Aorta (tissue), 5 donors: ENCODE measurements at regions not wholly inside any gene's neighbourhood (a gene's known extent, or its start where the extent isn't known, plus 50 kb on each side); places are given as distances from the start of the nearest gene placed in this dataset.

Experiments used
- ATAC-seq: fragments of 200-7000 bp; cut with Tn5 transposase; one replicate; pipeline ENCODE4 v1.9.1; 2022; ENCODE audit warnings: moderate library complexity; ENCODE audit not compliant: low FRiP score
- DNase-seq, 2 donors: peaks; one replicate each; pipeline ENCODE4 v3.0.0-alpha.2; 2020
- H3K27ac ChIP-seq, 2 donors: one replicate each; pipeline ENCODE4 v1.5.1; 2013; ENCODE audit warnings: low read length in 2 of 2, mild to moderate bottlenecking in 2 of 2, moderate library complexity in 2 of 2, control low read depth in 1 of 2, inconsistent platforms in 1 of 2, low read depth in 1 of 2
- H3K27me3 ChIP-seq, 2 donors: one replicate each; pipeline ENCODE4 v1.6.1; 2013; ENCODE audit warnings: control low read depth in 1 of 2, low read length in 1 of 2, mild to moderate bottlenecking in 1 of 2, moderate library complexity in 1 of 2; ENCODE audit not compliant: insufficient read depth in 2 of 2, control insufficient read depth in 1 of 2
- H3K36me3 ChIP-seq, 2 donors: one replicate each; pipeline ENCODE4 v1.6.1; 2013; ENCODE audit warnings: control low read depth in 1 of 2, low read length in 1 of 2, mild to moderate bottlenecking in 1 of 2; ENCODE audit not compliant: insufficient read depth in 2 of 2, control insufficient read depth in 1 of 2
- H3K4me1 ChIP-seq, 2 donors: one replicate each; pipeline ENCODE4 v1.6.1; 2013; ENCODE audit warnings: low read length in 2 of 2, control low read depth in 1 of 2, mild to moderate bottlenecking in 1 of 2, moderate library complexity in 1 of 2; ENCODE audit not compliant: insufficient read depth in 2 of 2, control insufficient read depth in 1 of 2
- H3K4me3 ChIP-seq, 2 donors: one replicate each; pipeline ENCODE4 v1.5.1; 2013; ENCODE audit warnings: low read length in 2 of 2, control low read depth in 1 of 2, mild to moderate bottlenecking in 1 of 2
- H3K9me3 ChIP-seq: one replicate; pipeline ENCODE4 v1.6.1; 2013; ENCODE audit warnings: mild to moderate bottlenecking, low read length; ENCODE audit not compliant: control insufficient read depth
- WGBS, 2 donors: extraction: QIAGEN DNeasy Blood & Tissue Kit; methylation state at CpG; one replicate each; pipeline ENCODE4 v1.1.7; 2013; 5-methylcytosine and 5-hydroxymethylcytosine counted together
- intact Hi-C, 2 donors: fragments of 100-400 bp; cut with DNase I; formaldehyde crosslinking; loops; one replicate each; pipeline versions ENCODE4 v1.14.2 to v1.15.0; 2022
- donor health status: healthy with polysubstance abuse.
- donor health status: Bipolar disorder and iron deficiency.
- donor health status: DM: no; HTN: no; CAD: no.
- donor health status: DM: no; HTN: no; CAD: no.
- donor health status: DM: yes; HTN: yes; CAD: no.

DNA sequence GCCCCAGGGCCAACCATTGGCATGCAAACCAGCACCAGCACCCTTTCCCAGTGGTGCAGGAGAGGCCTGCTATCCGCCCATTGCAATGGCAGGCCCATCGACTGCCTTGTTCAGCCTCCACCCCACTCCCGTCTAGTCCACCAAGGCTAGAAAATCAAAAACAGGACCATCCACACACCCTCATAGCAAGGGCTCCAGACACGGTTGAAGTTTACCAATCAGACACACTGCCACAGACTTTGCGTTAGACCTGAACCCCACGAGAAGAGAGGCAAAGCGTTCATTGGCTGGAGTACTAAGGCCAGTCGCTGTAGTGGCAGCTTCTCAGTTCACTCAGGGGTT is 95.3 kb upstream of the TEX51 start:
- intact Hi-C loops = no loop called here
- Histone ChIP-seq H3K27me3 (no peaks in the 10 kb centered on the region), H3K27ac (no peak overlapping the region), H3K4me3 (no peak overlapping the region), H3K4me1 (no peaks in the 10 kb centered on the region), H3K36me3 (no peaks in the 10 kb centered on the region), H3K9me3 (no peaks in the 10 kb centered on the region)
- ATAC-seq (no peak), DNase-seq (no peak)
- 84 to 85% methylated on average over 8 of the region's 8 CpGs for WGBS, 2 donors

GRCh38 chr2:126804347-126804746 is 94.3 kb upstream of the TEX51 start:
- Histone ChIP-seq H3K4me3 (no peak overlapping the region), H3K27me3 (no peaks in the 10 kb centered on the region), H3K4me1 (no peaks in the 10 kb centered on the region), H3K36me3 (no peaks in the 10 kb centered on the region), H3K9me3 (no peaks in the 10 kb centered on the region), H3K27ac (no peak overlapping the region)
- ATAC-seq (no peak), DNase-seq (no peak)
- intact Hi-C loops = no loop called here
- 93% methylated on average over 17 of the region's 17 CpGs for WGBS, 2 donors

DNA sequence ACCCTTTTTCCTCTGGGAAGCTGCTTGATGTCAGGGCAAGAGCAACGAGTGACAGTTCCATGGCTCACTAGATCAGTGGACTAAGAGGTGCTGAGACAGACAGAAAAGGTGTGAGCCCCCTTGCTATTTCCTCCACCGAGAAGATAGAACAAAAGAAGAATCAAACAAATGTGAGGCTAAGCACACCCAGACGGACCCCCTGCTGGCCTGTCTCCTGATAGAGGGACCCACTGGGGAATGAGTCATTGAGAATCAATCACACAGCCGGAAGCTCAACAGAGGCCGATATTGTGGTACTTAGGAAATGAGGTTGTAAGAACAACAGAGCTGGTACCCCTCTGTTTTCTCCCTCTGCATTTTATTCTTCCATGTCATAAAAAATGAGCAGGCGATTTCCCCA is 89.8 kb upstream of the TEX51 start:
- intact Hi-C loops = no loop called here
- 37 to 44% methylated on average over 6 of the region's 6 CpGs for WGBS, 2 donors
- DNase-seq = no peak
- Histone ChIP-seq H3K4me1 (no peaks in the 10 kb centered on the region), H3K36me3 (no peaks in the 10 kb centered on the region), H3K4me3 (no peak overlapping the region), H3K9me3 (no peaks in the 10 kb centered on the region), H3K27me3 (no peaks in the 10 kb centered on the region), H3K27ac (no peak overlapping the region)
- no peak for ATAC-seq

- Histone ChIP-seq H3K4me1 (no peaks in the 10 kb centered on the region), H3K27me3 (no peaks in the 10 kb centered on the region), H3K36me3 (no peaks in the 10 kb centered on the region), H3K4me3 (no peak overlapping the region), H3K9me3 (no peaks in the 10 kb centered on the region), H3K27ac (no peak overlapping the region)
- intact Hi-C loops = no loop called here
- no peak for ATAC-seq
- no peak for DNase-seq
- 70 to 78% methylated on average over 7 of the region's 7 CpGs for WGBS, 2 donors
Measured at GRCh38 chr2:126809340-126809739, 89.3 kb upstream of the TEX51 start.

DNA sequence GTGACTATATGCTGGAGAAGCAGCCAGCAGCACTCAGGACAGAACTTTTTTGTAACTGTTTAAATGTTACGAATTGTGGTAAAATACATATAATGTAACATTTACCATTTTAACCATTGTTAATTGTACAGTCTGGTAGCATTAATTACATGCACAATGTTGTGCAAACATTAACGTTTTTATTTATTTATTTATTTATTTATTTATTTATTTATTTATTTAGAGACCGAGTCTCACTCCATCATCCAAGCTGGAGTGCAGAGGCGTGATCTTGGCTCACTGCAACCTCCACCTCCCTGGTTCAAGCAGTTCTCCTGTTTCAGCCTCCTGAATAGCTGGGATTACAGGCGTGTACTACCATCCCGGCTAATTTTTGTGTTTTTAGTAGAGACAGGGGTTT is 88.7 kb upstream of the TEX51 start:
- Histone ChIP-seq H3K9me3 (no peaks in the 10 kb centered on the region), H3K27me3 (no peaks in the 10 kb centered on the region), H3K27ac (no peak overlapping the region), H3K4me1 (no peaks in the 10 kb centered on the region), H3K4me3 (no peak overlapping the region), H3K36me3 (no peaks in the 10 kb centered on the region)
- ATAC-seq = no peak
- DNase-seq = no peak
- WGBS, 2 donors = 85 to 88% methylated on average over 6 of the region's 6 CpGs
- intact Hi-C loops = no loop called here

- no peak for ATAC-seq
- Histone ChIP-seq H3K9me3 (no peaks in the 10 kb centered on the region), H3K27me3 (no peaks in the 10 kb centered on the region), H3K4me1 (no peaks in the 10 kb centered on the region), H3K4me3 (no peak overlapping the region), H3K36me3 (no peaks in the 10 kb centered on the region), H3K27ac (no peak overlapping the region)
- intact Hi-C loops = no loop called here
- WGBS, 2 donors = 60 to 80% methylated on average over 6 of the region's 6 CpGs
- no peak for DNase-seq
Measured at GRCh38 chr2:126811101-126811500, 87.6 kb upstream of the TEX51 start.

GRCh38 chr2:126817172-126817571 is 81.5 kb upstream of the TEX51 start:
- no peaks in the 10 kb centered on the region for H3K36me3 ChIP-seq
- intact Hi-C loops = no loop called here
- WGBS, 2 donors = 84 to 85% methylated on average over 3 of the region's 3 CpGs
- H3K4me1 ChIP-seq = no peaks in the 10 kb centered on the region
- DNase-seq (no peak), ATAC-seq (no peak)
- H3K4me3 ChIP-seq = no peak overlapping the region
- H3K27ac ChIP-seq = no peak overlapping the region
- H3K9me3 ChIP-seq = no peaks in the 10 kb centered on the region
- no peaks in the 10 kb centered on the region for H3K27me3 ChIP-seq

DNA sequence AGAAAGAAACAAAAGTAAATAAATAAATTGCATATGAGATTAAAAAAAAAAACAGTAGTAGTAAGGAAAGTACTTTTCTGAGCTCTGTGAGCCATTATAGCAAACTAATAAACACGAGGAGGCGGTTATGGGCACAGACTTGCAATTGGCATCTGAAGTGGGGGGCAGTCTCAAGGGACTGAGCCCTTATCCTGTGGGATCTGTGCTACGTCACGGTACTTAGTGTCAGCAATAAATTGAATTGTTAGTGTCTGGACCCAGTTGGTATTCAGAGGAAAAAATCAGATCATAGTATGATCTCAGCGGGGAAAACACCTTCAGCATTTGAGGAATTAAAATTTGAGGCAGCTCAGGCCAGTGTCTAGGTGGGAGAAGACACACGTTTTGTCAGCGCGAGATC is 76.6 kb upstream of the TEX51 start:
- no peak for ATAC-seq
- Histone ChIP-seq H3K27ac (no peak overlapping the region), H3K36me3 (no peaks in the 10 kb centered on the region), H3K9me3 (no peaks in the 10 kb centered on the region), H3K27me3 (no peaks in the 10 kb centered on the region), H3K4me3 (no peak overlapping the region), H3K4me1 (no peaks in the 10 kb centered on the region)
- DNase-seq = no peak
- WGBS, 2 donors = 66 to 90% methylated on average over 8 of the region's 8 CpGs
- intact Hi-C loops = no loop called here

GRCh38 chr2:126822921-126823320 is 75.8 kb upstream of the TEX51 start:
- Histone ChIP-seq H3K27ac (no peak overlapping the region), H3K9me3 (no peaks in the 10 kb centered on the region), H3K27me3 (no peaks in the 10 kb centered on the region), H3K36me3 (no peaks in the 10 kb centered on the region), H3K4me1 (no peaks in the 10 kb centered on the region), H3K4me3 (no peak overlapping the region)
- WGBS, 2 donors = 89% methylated on average over 5 of the region's 5 CpGs
- intact Hi-C loops = no loop called here
- DNase-seq (no peak), ATAC-seq (no peak)

DNA sequence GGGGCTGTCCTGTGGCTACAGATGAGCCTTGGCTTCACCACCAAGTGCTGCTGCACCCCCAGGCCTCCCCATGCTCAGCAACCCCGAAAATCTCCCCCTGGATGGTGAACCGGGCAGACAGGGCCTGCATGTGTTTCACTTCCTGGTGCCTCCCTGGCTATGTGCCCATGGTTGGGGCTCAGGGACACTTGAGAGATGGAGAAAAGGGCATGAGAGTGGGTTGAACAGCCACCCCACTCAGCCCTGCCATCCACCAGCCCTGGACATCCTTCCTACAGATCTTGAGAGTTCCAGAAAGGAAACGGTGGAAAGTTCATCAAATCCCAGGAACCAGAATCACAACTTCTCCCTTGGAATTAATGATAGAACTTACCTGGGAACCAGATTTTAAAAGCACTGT is 74.7 kb upstream of the TEX51 start:
- DNase-seq (no peak), ATAC-seq (no peak)
- H3K4me3 ChIP-seq = no peak overlapping the region
- H3K4me1 ChIP-seq = no peaks in the 10 kb centered on the region
- WGBS, 2 donors = 92 to 93% methylated on average over 3 of the region's 3 CpGs
- no peaks in the 10 kb centered on the region for H3K36me3 ChIP-seq
- intact Hi-C loops = no loop called here
- H3K9me3 ChIP-seq = no peaks in the 10 kb centered on the region
- H3K27me3 ChIP-seq = no peaks in the 10 kb centered on the region
- H3K27ac ChIP-seq = no peak overlapping the region
